T-helper 2 cell treated with Interferon-gamma antibody and Interleukin-4, amounts not matched to agents 5 μg/mL and 100 μg/mL, for 36 hours (primary cell): ENCODE measurements at regions not wholly inside any gene's neighbourhood (a gene's known extent, or its start where the extent isn't known, plus 50 kb on each side); places are given as distances from the start of the nearest gene placed in this dataset.
A peak's percentile ranks its signal among the peaks of the same experiment; 100 is the strongest.

Experiments used
- DNase-seq: peaks from one replicate; pipeline ENCODE4 v3.0.0; 2021; ENCODE audit warnings: low spot score
- H3K27ac Mint-ChIP-seq: one replicate; pipeline ENCODE4 v1.8.0; 2021; ENCODE audit warnings: mild to moderate bottlenecking, mixed read lengths
- H3K27me3 Mint-ChIP-seq: one replicate; pipeline ENCODE4 v1.8.0; 2021; ENCODE audit warnings: low read depth, mixed read lengths
- H3K36me3 Mint-ChIP-seq: one replicate; pipeline ENCODE4 v1.8.0; 2021; ENCODE audit warnings: low read depth, mixed read lengths
- H3K4me1 Mint-ChIP-seq: one replicate; pipeline ENCODE4 v1.8.0; 2021; ENCODE audit warnings: low read depth, mixed read lengths
- H3K4me3 Mint-ChIP-seq: one replicate; pipeline ENCODE4 v1.8.0; 2022; ENCODE audit warnings: mild to moderate bottlenecking, moderate library complexity, mixed read lengths
- H3K9me3 Mint-ChIP-seq: one replicate; pipeline ENCODE4 v1.8.0; 2021; ENCODE audit warnings: mixed read lengths

- Mint-ChIP-seq H3K27ac (no peak overlapping the region), H3K4me1 (peaks cover 3% of the 10 kb centered on the region), H3K4me3 (no peak overlapping the region), H3K27me3 (no peaks in the 10 kb centered on the region), H3K36me3 (no peaks in the 10 kb centered on the region), H3K9me3 (no peaks in the 10 kb centered on the region)
- no peak for DNase-seq
Observed at GRCh38 chr11:70012134-70012733, 65.9 kb upstream of the ANO1 start.

- Mint-ChIP-seq H3K4me1 (peaks cover 3% of the 10 kb centered on the region), H3K4me3 (no peak overlapping the region), H3K36me3 (no peaks in the 10 kb centered on the region), H3K9me3 (no peaks in the 10 kb centered on the region), H3K27me3 (peaks cover 2% of the 10 kb centered on the region), H3K27ac (no peak overlapping the region)
- no peak for DNase-seq
Observed at GRCh38 chr11:70014291-70014690, 63.8 kb upstream of the ANO1 start.

- Mint-ChIP-seq H3K36me3 (no peaks in the 10 kb centered on the region), H3K27me3 (peaks cover 2% of the 10 kb centered on the region), H3K9me3 (no peaks in the 10 kb centered on the region), H3K27ac (peak overlapping the region; percentile 11), H3K4me1 (peaks cover 3% of the 10 kb centered on the region), H3K4me3 (no peak overlapping the region)
- DNase-seq = no peak
Observed at GRCh38 chr11:70016666-70017367, 61.3 kb upstream of the ANO1 start.

GRCh38 chr11:70018816-70019215 is 59.3 kb upstream of the ANO1 start:
- peaks cover 2% of the 10 kb centered on the region for H3K27me3 Mint-ChIP-seq
- H3K9me3 Mint-ChIP-seq = no peaks in the 10 kb centered on the region
- H3K4me1 Mint-ChIP-seq = peaks cover 3% of the 10 kb centered on the region
- H3K27ac Mint-ChIP-seq = no peak overlapping the region
- no peak for DNase-seq
- H3K36me3 Mint-ChIP-seq = no peaks in the 10 kb centered on the region
- H3K4me3 Mint-ChIP-seq = no peak overlapping the region

- Mint-ChIP-seq H3K4me3 (no peak overlapping the region), H3K9me3 (no peaks in the 10 kb centered on the region), H3K36me3 (no peaks in the 10 kb centered on the region), H3K4me1 (peaks cover 3% of the 10 kb centered on the region), H3K27ac (no peak overlapping the region), H3K27me3 (peaks cover 2% of the 10 kb centered on the region)
- no peak for DNase-seq
Observed at GRCh38 chr11:70019576-70020011, 58.5 kb upstream of the ANO1 start.

- Mint-ChIP-seq H3K27me3 (peaks cover 2% of the 10 kb centered on the region), H3K9me3 (no peaks in the 10 kb centered on the region), H3K4me1 (peaks cover 3% of the 10 kb centered on the region), H3K36me3 (no peaks in the 10 kb centered on the region), H3K27ac (no peak overlapping the region), H3K4me3 (no peak overlapping the region)
- DNase-seq = no peak
Observed at GRCh38 chr11:70020336-70021214, 57.5 kb upstream of the ANO1 start.

- Mint-ChIP-seq H3K27ac (no peak overlapping the region), H3K4me1 (peaks cover 3% of the 10 kb centered on the region), H3K9me3 (no peaks in the 10 kb centered on the region), H3K36me3 (no peaks in the 10 kb centered on the region), H3K27me3 (peaks cover 2% of the 10 kb centered on the region), H3K4me3 (no peak overlapping the region)
- no peak for DNase-seq
Observed at GRCh38 chr11:70021586-70021985, 56.5 kb upstream of the ANO1 start.

- no peaks in the 10 kb centered on the region for H3K4me1 Mint-ChIP-seq
- H3K4me3 Mint-ChIP-seq = no peak overlapping the region
- H3K9me3 Mint-ChIP-seq = no peaks in the 10 kb centered on the region
- H3K27ac Mint-ChIP-seq = no peak overlapping the region
- DNase-seq = no peak
- no peaks in the 10 kb centered on the region for H3K27me3 Mint-ChIP-seq
- no peaks in the 10 kb centered on the region for H3K36me3 Mint-ChIP-seq
Observed at GRCh38 chr11:70024036-70024772, 53.9 kb upstream of the ANO1 start.

GRCh38 chr11:70024773-70025045 is 53.4 kb upstream of the ANO1 start:
- H3K4me1 Mint-ChIP-seq = no peaks in the 10 kb centered on the region
- H3K27ac Mint-ChIP-seq = no peak overlapping the region
- H3K4me3 Mint-ChIP-seq = no peak overlapping the region
- H3K27me3 Mint-ChIP-seq = no peaks in the 10 kb centered on the region
- DNase-seq = no peak
- no peaks in the 10 kb centered on the region for H3K9me3 Mint-ChIP-seq
- H3K36me3 Mint-ChIP-seq = no peaks in the 10 kb centered on the region

- no peaks in the 10 kb centered on the region for H3K27me3 Mint-ChIP-seq
Observed at GRCh38 chr11:70025308-70025707, 52.8 kb upstream of the ANO1 start.

GRCh38 chr11:70026012-70026411 is 52.1 kb upstream of the ANO1 start:
- Mint-ChIP-seq H3K9me3 (no peaks in the 10 kb centered on the region), H3K4me3 (no peak overlapping the region), H3K27me3 (no peaks in the 10 kb centered on the region), H3K36me3 (no peaks in the 10 kb centered on the region), H3K27ac (no peak overlapping the region), H3K4me1 (no peaks in the 10 kb centered on the region)
- no peak for DNase-seq

More at GRCh38 chr11:70025308-70025707, 52.8 kb upstream of the ANO1 start:
- H3K27ac Mint-ChIP-seq = no peak overlapping the region
- H3K4me3 Mint-ChIP-seq = no peak overlapping the region
- no peaks in the 10 kb centered on the region for H3K4me1 Mint-ChIP-seq
- DNase-seq = no peak
- H3K36me3 Mint-ChIP-seq = no peaks in the 10 kb centered on the region
- no peaks in the 10 kb centered on the region for H3K9me3 Mint-ChIP-seq

- DNase-seq = no peak
- Mint-ChIP-seq H3K9me3 (no peaks in the 10 kb centered on the region), H3K27me3 (no peaks in the 10 kb centered on the region), H3K4me1 (no peaks in the 10 kb centered on the region), H3K27ac (no peak overlapping the region), H3K36me3 (no peaks in the 10 kb centered on the region), H3K4me3 (no peak overlapping the region)
Observed at GRCh38 chr11:70026726-70027125, 51.4 kb upstream of the ANO1 start.

- Mint-ChIP-seq H3K9me3 (no peaks in the 10 kb centered on the region), H3K27ac (no peak overlapping the region), H3K4me1 (no peaks in the 10 kb centered on the region), H3K27me3 (no peaks in the 10 kb centered on the region), H3K36me3 (no peaks in the 10 kb centered on the region), H3K4me3 (no peak overlapping the region)
- no peak for DNase-seq
Observed at GRCh38 chr11:70027451-70027850, 50.7 kb upstream of the ANO1 start.
